OCI-LY1 (cell line): ENCODE measurements at regions not wholly inside any gene's neighbourhood (a gene's known extent, or its start where the extent isn't known, plus 50 kb on each side); places are given as distances from the start of the nearest gene placed in this dataset.

Experiments used
- CTCF ChIP-seq: fragments of 200-600 bp; sonication (generic), shearing (Covaris generic); IDR thresholded peaks from 2 replicates; pipeline ENCODE4 v1.5.1; 2017; ENCODE audit warnings: mild to moderate bottlenecking, antibody characterized with exemption, low read length, moderate library complexity, mixed read lengths
- EZH2 ChIP-seq: fragments of 200-600 bp; sonication (generic), shearing (Covaris generic); IDR thresholded peaks from 2 replicates; pipeline ENCODE4 v1.8.0; 2017; ENCODE audit warnings: borderline replicate concordance, mixed run types, mild to moderate bottlenecking, antibody characterized with exemption, low read length, moderate library complexity, mixed read lengths

- TF ChIP-seq EZH2: no peak
- no peak for TF ChIP-seq CTCF
These were observed 170.3 kb upstream of the LMNTD1 start for GRCh38 chr12:25723336-25723735.
